H4 (cell line): ENCODE measurements at regions not wholly inside any gene's neighbourhood (a gene's known extent, or its start where the extent isn't known, plus 50 kb on each side); places are given as distances from the start of the nearest gene placed in this dataset.

Source experiments
- DNase-seq: peaks from one replicate; pipeline ENCODE4 v3.0.0-alpha.2; 2015; ENCODE audit warnings: low spot score

DNA sequence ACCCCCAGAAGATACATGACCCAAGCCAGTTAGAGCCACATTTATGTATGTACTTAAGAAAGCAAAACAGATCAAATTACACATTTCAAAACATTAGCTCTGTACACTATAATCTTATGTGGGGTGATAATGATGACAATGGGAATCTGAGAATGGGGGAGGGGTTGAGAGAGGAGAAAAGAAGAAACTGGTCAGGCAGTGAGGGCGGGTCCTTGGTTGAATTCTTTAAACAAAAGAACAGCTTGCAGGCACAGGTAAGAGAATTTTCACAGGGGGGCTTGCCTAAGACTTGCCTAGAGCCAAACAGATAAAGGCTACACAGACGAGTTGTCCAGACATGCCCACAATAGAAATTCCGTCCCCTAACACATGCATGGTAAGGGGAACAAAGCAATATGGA, 76.8 kb upstream of the PTER start:
- DNase-seq: no peak

DNA sequence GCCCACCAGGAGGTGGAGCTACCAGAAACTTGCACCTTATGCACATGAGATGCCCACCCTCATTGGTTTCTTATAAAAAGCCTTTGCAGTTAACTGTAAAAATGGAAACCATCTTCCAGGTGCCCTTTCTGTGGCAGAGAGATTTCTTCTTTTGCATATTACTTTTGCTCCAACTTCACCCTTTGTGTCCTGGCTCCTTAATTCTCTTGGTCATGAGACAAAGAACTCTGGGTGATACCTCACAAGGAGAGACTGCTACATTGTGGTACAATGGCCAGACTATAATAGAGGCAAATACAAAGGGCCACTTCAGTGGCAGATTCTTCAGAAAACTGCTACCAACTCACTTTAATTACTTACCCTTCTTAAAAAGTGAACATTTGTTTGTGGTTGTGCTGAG, 76.4 kb upstream of the PTER start:
- DNase-seq: no peak

DNA sequence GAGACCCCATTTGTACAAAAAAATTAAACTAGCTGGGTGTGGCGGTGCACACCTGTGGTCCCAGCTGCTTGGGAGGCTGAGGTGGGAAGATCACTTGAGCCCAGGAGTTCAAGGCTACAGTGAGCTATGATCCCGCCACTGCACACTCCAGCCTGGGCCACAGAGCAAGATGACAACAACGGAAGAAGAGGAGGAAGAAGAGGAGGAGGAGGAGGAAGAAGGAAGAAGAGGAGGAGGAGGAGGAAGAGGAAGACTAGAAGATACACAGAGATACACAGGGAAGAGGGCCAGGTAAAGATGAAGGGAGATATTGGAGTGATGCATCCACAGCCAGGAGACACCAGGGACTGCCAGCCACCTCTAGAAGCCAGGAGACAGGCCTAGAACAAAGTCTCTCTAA, 75.7 kb upstream of the PTER start:
- no peak for DNase-seq

DNA sequence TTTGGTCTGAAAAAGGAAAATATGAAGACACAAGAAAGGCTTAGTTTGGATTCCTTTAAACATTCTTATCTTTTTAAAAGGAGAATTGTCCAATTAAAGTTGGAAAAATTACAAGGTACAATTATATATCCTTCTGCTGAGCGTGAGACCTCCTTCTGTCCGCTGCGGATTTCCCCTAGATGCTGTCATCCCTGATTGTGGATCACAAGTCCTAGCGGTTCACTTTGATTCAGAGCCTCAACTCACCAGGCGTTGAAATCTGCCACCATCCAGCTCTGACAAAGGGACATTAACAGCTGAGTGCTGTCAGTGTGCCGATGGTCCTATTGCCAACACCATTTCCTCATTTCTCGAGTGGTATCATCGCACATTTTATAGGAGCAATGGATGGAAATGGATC, 73.1 kb upstream of the PTER start:
- no peak for DNase-seq

DNA sequence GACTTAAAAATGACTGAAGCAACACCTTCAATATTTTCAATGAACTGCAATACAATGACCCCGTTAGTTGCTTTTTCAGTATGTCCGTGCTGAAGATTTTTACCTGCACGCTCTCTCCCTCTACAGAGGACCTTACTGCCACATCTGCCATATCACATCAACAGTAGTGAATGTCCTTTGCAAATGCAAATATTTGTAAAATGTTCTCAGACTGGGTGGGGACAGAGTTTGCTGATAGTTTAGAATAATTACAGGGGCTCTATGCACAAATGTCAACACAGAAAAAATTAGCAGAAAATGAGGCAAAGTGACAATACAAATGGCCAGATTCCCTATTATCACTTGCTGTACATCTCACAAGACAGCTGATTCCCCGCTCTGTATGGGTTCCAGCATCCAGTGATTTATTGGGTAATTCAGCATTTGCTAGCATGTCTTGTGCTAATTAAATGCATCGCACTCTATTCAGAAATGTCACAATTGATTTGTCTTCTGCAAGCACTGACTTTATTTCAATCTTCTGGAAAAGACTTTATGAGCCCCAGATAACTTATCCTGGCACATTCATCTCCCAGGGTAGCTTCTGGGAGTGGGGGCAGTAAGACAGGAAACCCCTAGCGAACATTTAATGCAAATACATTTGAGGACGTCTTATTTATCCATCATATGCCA, 69.1 kb upstream of the PTER start:
- DNase-seq: no peak

DNA sequence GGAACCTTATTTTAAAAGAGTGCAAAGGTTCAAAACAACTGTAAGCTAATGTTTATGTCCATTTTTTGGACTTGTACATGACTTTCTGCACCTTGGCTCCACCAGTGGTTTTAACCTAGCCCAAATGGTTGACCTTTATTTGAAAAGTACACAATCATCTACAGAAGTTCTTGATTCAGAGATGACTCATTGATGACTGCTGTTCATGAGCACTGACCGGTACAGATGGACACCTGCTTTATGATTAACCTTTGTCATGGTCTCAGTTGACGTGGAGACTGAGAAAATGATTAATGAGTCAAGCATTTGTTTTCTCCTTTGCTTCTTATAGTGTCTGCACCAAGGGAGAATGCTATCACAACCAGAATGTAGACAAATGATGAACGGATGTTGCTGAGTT, 55.7 kb upstream of the PTER start:
- no peak for DNase-seq

DNA sequence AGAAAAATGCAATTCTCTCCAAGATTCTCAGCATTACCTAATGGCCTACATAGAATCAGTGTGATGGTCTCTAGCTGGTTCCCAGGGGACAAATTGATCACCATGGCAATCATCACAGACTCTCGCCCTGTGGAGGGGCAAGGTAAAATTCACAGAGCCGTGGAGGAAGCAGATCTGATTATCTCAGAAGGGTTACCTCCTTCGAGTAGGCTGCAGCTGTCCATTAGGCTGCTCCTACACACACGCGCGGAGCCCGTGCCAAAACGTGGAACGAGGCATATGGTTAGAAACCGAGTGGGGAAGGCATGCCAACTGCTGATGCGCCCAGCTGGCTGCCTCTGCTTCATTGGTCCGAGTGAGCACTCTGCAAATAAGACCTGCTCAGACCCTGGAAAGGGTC, 52.8 kb upstream of the PTER start:
- DNase-seq: no peak

DNA sequence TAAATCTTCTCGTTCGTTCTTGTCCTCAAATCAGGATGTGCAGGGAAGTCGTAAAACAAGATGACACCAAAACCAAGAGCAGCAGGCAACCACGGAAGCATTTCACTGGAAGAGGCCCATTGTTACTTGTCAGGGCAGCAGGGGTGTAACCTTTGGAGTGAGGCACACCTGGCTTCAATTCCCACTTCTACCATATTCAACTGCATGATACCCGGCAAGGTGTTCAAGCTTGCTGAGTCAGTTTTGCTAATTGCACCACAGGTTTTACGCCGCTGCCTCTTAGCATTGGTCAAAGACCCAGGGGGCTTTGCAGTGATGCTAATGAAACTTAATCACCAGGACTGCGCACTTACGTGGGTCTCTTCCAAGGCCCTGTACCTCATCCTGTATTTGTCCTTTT, 50.0 kb upstream of the PTER start:
- DNase-seq: no peak
